Colonic mucosa (tissue), 4 donors: ENCODE measurements at regions not wholly inside any gene's neighbourhood (a gene's known extent, or its start where the extent isn't known, plus 50 kb on each side); places are given as distances from the start of the nearest gene placed in this dataset.

Experiments used
- DNase-seq: peaks from one replicate; pipeline ENCODE4 v3.0.0-alpha.2; 2020
- H3K27ac ChIP-seq: fragments of 200-600 bp; one replicate; pipeline ENCODE4 v1.8.0; 2021
- H3K27me3 ChIP-seq: fragments of 200-600 bp; one replicate; pipeline ENCODE4 v1.8.0; 2021
- H3K36me3 ChIP-seq: fragments of 200-600 bp; one replicate; pipeline ENCODE4 v1.8.0; 2021
- H3K4me1 ChIP-seq: fragments of 200-600 bp; one replicate; pipeline ENCODE4 v1.8.0; 2021; ENCODE audit warnings: mild to moderate bottlenecking
- H3K4me3 ChIP-seq: fragments of 200-600 bp; one replicate; pipeline ENCODE4 v1.8.0; 2021
- H3K9ac ChIP-seq, 2 donors: one replicate each; pipeline ENCODE4 v1.7.0; 2013; ENCODE audit warnings: control low read depth in 2 of 2, low read depth in 2 of 2, low read length in 2 of 2
- H3K9me3 ChIP-seq: fragments of 200-600 bp; one replicate; pipeline ENCODE4 v1.8.0; 2021
- intact Hi-C: fragments of 100-400 bp; cut with DNase I; formaldehyde crosslinking; loops from one replicate; pipeline ENCODE4 v1.14.1; 2022
- TF ChIP-seq, protein P1 (sequence below): fragments of 200-600 bp; IDR thresholded peaks from one replicate; pipeline ENCODE4 v1.8.0; 2022; ENCODE audit warnings: antibody characterized with exemption, mild to moderate bottlenecking
- donor health status: healthy.
- donor health status: DM: no; HTN: no; CAD: no.
- donor health status: DM: no; HTN: no; CAD: no.

DNA sequence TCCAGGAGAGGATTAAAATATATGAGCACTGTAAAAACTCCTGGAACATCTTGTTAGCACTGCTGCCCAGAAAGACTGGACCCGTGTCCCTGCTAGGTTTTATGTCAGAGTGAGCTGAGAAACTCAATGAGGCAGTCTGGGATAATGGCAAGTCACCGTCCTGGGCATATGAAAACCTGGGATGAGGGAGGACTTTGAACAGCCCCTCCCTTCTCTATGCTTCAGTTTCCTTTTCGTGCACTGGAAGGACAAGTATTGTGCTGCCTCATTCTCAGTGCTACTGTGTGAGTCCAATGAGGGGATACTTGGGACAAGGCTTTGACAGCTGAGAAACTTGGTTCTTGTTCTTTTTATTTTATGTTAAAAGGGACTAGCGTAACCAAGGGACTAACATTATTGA is 143.0 kb upstream of the SHB start:
- TF ChIP-seq, protein P1, sequence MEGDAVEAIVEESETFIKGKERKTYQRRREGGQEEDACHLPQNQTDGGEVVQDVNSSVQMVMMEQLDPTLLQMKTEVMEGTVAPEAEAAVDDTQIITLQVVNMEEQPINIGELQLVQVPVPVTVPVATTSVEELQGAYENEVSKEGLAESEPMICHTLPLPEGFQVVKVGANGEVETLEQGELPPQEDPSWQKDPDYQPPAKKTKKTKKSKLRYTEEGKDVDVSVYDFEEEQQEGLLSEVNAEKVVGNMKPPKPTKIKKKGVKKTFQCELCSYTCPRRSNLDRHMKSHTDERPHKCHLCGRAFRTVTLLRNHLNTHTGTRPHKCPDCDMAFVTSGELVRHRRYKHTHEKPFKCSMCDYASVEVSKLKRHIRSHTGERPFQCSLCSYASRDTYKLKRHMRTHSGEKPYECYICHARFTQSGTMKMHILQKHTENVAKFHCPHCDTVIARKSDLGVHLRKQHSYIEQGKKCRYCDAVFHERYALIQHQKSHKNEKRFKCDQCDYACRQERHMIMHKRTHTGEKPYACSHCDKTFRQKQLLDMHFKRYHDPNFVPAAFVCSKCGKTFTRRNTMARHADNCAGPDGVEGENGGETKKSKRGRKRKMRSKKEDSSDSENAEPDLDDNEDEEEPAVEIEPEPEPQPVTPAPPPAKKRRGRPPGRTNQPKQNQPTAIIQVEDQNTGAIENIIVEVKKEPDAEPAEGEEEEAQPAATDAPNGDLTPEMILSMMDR = no peak
- peak; percentile 38 for DNase-seq

DNA sequence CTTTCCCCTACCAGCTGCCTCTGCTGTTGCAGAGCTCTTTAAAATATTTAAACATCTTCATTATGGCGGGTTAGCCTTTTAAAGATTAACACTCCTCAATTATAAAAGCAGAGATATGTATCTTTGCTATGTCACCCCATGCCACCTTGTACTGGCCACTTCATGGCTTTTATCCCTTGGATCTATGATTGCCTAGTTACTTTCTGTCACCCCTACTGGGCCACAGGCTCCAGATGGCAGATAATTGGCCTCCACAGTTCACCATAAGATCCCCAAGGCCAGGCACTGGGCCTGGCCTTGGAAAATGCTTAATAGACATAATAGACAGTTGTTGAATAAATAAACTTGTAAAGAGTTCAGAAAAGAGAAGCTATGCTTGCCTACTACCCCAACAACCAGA is 142.0 kb upstream of the SHB start:
- Histone ChIP-seq H3K9me3 (no peaks in the 10 kb centered on the region), H3K27ac (no peak overlapping the region), H3K4me1 (no peaks in the 10 kb centered on the region), H3K4me3 (no peak overlapping the region), H3K9ac (no peak overlapping the region), H3K36me3 (no peaks in the 10 kb centered on the region), H3K27me3 (no peaks in the 10 kb centered on the region)
- intact Hi-C loops = no loop called here
- DNase-seq = no peak
- TF ChIP-seq, protein P1 = no peak

More for the DNA sequence above, 143.0 kb upstream of the SHB start:
- Histone ChIP-seq H3K9me3 (no peaks in the 10 kb centered on the region), H3K4me1 (no peaks in the 10 kb centered on the region), H3K9ac (no peak overlapping the region), H3K27ac (no peak overlapping the region), H3K36me3 (no peaks in the 10 kb centered on the region), H3K27me3 (no peaks in the 10 kb centered on the region), H3K4me3 (no peak overlapping the region)
- intact Hi-C loops = no loop called here

DNA sequence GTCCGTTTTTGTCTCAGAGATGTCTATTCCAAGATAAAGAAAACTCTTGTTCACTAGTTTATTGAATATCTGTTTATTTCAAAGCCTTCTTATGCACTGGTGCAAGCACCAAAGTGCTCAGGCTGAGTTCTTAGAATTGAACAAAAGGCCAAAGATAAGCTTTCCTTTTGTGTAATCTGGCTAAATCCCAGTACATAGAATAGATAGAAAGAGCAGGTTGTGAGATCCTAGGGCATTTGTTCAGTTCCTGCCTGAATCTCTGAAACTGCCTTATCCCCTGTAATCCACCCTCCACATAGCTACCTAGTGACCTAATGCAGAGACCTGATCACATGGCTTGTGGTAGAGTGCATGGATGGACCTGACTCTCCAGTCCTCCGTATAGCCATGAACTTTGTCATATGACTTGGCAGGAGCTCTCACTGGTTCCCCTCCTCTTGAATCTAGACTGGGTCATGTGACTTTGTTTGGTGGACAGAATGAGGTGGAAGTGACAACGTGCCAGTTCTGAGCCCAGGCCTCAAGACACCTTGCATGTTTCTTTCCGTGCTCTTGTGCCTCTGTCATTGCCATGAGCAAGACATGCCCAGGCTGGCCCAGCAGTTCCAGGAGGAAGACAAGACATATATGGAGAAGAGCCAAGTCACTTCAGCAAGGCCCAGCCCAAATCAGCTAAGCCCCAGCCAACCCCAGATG is 139.3 kb upstream of the SHB start:
- TF ChIP-seq, protein P1 = no peak

DNA sequence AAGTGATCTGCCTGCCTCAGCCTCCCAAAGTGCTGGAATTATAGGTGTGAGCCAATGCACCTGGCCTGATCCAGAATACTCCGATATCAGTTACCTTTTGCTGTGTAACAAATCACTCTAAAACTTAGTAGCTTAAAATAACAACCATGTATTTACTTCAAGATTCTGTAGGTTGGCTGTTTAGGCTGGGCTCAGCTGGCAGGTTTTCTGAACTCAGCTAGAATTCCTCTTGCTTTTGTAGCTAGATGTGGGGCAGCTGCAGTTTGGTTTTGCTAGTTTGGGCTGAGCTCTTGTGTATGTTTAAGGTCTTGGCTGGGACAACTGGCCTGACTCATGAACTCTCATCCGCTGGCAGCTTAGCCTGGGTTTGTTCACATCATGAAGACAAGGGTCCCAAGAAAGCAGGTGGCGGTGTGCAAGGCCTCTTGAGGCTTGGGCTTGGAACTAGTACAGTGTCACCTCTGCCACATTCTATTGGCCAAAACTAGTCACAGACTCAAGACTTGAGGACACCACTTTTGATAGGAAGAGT is 138.3 kb upstream of the SHB start:
- H3K9ac ChIP-seq = no peak overlapping the region

More for the DNA sequence above, 139.3 kb upstream of the SHB start:
- intact Hi-C loops = no loop called here
- Histone ChIP-seq H3K36me3 (no peaks in the 10 kb centered on the region), H3K27me3 (no peaks in the 10 kb centered on the region), H3K9me3 (no peaks in the 10 kb centered on the region), H3K9ac (no peak overlapping the region), H3K27ac (no peak overlapping the region), H3K4me1 (no peaks in the 10 kb centered on the region), H3K4me3 (no peak overlapping the region)
- no peak for DNase-seq

DNA sequence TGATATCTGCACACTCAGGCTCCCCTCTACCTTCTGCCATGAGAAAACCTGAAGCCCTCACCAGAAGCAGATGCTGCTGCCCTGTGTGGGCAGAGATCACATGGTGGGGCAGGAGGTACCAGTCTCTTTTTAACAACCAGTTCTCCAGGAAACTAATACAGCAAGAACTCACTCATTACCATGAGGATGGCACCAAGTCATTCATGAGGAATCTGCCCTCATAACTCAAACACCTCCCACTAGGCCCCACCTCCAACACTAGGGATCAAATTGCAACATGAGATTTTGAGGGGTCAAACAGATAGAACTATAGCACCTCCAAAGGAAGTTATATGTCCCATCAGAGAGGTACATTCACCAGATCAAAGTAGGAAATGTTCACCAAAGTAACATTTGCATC is 136.3 kb upstream of the SHB start:
- no peak overlapping the region for H3K9ac ChIP-seq
- no peaks in the 10 kb centered on the region for H3K27me3 ChIP-seq
- no peak for DNase-seq
- H3K27ac ChIP-seq = no peak overlapping the region
- no peaks in the 10 kb centered on the region for H3K36me3 ChIP-seq
- H3K9me3 ChIP-seq = no peaks in the 10 kb centered on the region
- TF ChIP-seq, protein P1 = no peak
- H3K4me1 ChIP-seq = no peaks in the 10 kb centered on the region
- no peak overlapping the region for H3K4me3 ChIP-seq
- intact Hi-C loops = no loop called here

More for the DNA sequence above, 138.3 kb upstream of the SHB start:
- Histone ChIP-seq H3K4me1 (no peaks in the 10 kb centered on the region), H3K4me3 (no peak overlapping the region), H3K36me3 (no peaks in the 10 kb centered on the region), H3K9me3 (no peaks in the 10 kb centered on the region), H3K27me3 (no peaks in the 10 kb centered on the region), H3K27ac (no peak overlapping the region)
- DNase-seq = no peak
- intact Hi-C loops = no loop called here
- TF ChIP-seq, protein P1 = no peak
